ENCODE measurements at regions not wholly inside any gene's neighbourhood (a gene's known extent, or its start where the extent isn't known, plus 50 kb on each side); places are given as distances from the start of the nearest gene placed in this dataset.

GRCh38 chr7:35450456-35451214 is 196.7 kb upstream of the TBX20 start:
- peaks cover 5% of the 10 kb centered on the region for H3K9me3 Mint-ChIP-seq
- H3K27ac Mint-ChIP-seq: no peak overlapping the region
- peaks cover 4% of the 10 kb centered on the region for H3K27me3 Mint-ChIP-seq (ENCODE audit: low read depth)
- no peaks in the 10 kb centered on the region for H3K36me3 Mint-ChIP-seq
- DNase-seq (ENCODE audit: low spot score in 2 of 2, unreplicated experiment in 2 of 2): no peak
- H3K4me3 Mint-ChIP-seq: no peak overlapping the region
- H3K4me1 Mint-ChIP-seq: no peaks in the 10 kb centered on the region
- TF ChIP-seq, protein P1, sequence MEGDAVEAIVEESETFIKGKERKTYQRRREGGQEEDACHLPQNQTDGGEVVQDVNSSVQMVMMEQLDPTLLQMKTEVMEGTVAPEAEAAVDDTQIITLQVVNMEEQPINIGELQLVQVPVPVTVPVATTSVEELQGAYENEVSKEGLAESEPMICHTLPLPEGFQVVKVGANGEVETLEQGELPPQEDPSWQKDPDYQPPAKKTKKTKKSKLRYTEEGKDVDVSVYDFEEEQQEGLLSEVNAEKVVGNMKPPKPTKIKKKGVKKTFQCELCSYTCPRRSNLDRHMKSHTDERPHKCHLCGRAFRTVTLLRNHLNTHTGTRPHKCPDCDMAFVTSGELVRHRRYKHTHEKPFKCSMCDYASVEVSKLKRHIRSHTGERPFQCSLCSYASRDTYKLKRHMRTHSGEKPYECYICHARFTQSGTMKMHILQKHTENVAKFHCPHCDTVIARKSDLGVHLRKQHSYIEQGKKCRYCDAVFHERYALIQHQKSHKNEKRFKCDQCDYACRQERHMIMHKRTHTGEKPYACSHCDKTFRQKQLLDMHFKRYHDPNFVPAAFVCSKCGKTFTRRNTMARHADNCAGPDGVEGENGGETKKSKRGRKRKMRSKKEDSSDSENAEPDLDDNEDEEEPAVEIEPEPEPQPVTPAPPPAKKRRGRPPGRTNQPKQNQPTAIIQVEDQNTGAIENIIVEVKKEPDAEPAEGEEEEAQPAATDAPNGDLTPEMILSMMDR (IDR thresholded peaks at IDR 0.05; ENCODE audit: unreplicated experiment): no peak

DNA sequence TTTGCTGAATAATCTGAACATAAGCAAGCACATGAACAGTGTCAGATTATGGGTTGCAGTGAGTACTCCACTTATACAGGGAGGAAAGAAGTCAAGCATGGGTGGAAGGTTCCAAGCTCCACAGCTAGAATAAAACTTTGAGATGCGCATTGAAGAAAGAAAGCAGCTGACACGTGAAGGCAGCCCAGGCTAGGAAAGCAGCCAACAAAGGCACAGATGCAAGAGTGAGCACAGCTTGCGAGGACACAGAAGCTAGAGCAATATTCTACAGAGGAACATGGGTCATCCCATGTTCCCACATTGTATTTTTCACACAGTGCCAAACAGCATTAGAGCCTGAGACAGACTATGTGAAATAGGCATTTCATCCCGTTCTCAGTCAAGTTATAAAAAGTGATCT is 194.6 kb upstream of the TBX20 start:
- TF ChIP-seq, protein P1 (IDR thresholded peaks at IDR 0.05; ENCODE audit: unreplicated experiment): no peak
- no peak overlapping the region for H3K4me3 Mint-ChIP-seq
- no peaks in the 10 kb centered on the region for H3K9me3 Mint-ChIP-seq
- DNase-seq (ENCODE audit: low spot score in 2 of 2, unreplicated experiment in 2 of 2): no peak
- H3K27ac Mint-ChIP-seq: no peak overlapping the region
- H3K4me1 Mint-ChIP-seq: no peaks in the 10 kb centered on the region
- no peaks in the 10 kb centered on the region for H3K27me3 Mint-ChIP-seq (ENCODE audit: low read depth)
- H3K36me3 Mint-ChIP-seq: no peaks in the 10 kb centered on the region

GRCh38 chr7:35446091-35446490 is 192.2 kb upstream of the TBX20 start:
- H3K9me3 Mint-ChIP-seq: no peaks in the 10 kb centered on the region
- no peaks in the 10 kb centered on the region for H3K36me3 Mint-ChIP-seq
- H3K4me3 Mint-ChIP-seq: no peak overlapping the region
- H3K4me1 Mint-ChIP-seq: no peaks in the 10 kb centered on the region
- no peak for DNase-seq (ENCODE audit: low spot score in 2 of 2, unreplicated experiment in 2 of 2)
- no peak overlapping the region for H3K27ac Mint-ChIP-seq
- no peaks in the 10 kb centered on the region for H3K27me3 Mint-ChIP-seq (ENCODE audit: low read depth)
- TF ChIP-seq, protein P1 (IDR thresholded peaks at IDR 0.05; ENCODE audit: unreplicated experiment): no peak

GRCh38 chr7:35437619-35438275 is 183.8 kb upstream of the TBX20 start:
- Mint-ChIP-seq H3K27me3 (ENCODE audit: low read depth) (no peaks in the 10 kb centered on the region), H3K36me3 (no peaks in the 10 kb centered on the region), H3K4me1 (peaks cover 4% of the 10 kb centered on the region), H3K27ac (no peak overlapping the region), H3K9me3 (peaks cover 8% of the 10 kb centered on the region), H3K4me3 (no peak overlapping the region)
- TF ChIP-seq, protein P1 (IDR thresholded peaks at IDR 0.05; ENCODE audit: unreplicated experiment): no peak
- DNase-seq (ENCODE audit: low spot score in 2 of 2, unreplicated experiment in 2 of 2): no peak

DNA sequence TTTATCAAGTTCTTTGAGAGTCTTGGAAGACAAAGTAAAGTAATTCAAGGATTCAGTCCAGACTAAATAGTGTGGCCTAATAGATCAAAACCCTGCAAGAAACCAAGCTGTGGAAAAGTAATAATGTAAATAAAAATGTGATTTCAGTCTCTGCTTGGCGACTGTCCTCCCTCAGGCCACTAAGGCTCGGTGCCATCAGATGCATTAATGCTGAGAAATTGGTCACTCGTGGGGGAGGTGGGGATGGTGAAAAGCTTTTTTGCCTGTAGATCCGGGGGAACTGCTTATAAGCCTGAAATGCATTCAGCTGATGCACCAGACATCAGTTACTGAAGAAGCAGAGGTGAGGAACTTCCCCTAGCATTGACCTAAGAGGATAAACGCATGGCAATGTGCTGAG is 182.6 kb upstream of the TBX20 start:
- H3K27ac Mint-ChIP-seq: no peak overlapping the region
- H3K9me3 Mint-ChIP-seq: peaks cover 18% of the 10 kb centered on the region
- TF ChIP-seq, protein P1 (IDR thresholded peaks at IDR 0.05; ENCODE audit: unreplicated experiment): no peak
- no peak for DNase-seq (ENCODE audit: low spot score in 2 of 2, unreplicated experiment in 2 of 2)
- peaks cover 4% of the 10 kb centered on the region for H3K4me1 Mint-ChIP-seq
- H3K4me3 Mint-ChIP-seq: no peak overlapping the region
- H3K36me3 Mint-ChIP-seq: no peaks in the 10 kb centered on the region
- H3K27me3 Mint-ChIP-seq (ENCODE audit: low read depth): no peaks in the 10 kb centered on the region

Measured in mesothelial cell of epicardium (in vitro differentiated cells).